ENCODE measurements at regions not wholly inside any gene's neighbourhood (a gene's known extent, or its start where the extent isn't known, plus 50 kb on each side); places are given as distances from the start of the nearest gene placed in this dataset. TPM values are rescaled to one million over a fixed set of nuclear protein-coding genes. Genes with fewer than 3 reads are reported as not detected.

Small RNAs in the stretch of these regions (microRNA-seq; reads per million reads assigned to microRNA genes)
- gene MIR5011, result not detected
